ENCODE measurements at regions not wholly inside any gene's neighbourhood (a gene's known extent, or its start where the extent isn't known, plus 50 kb on each side); places are given as distances from the start of the nearest gene placed in this dataset.
"Not testable (repeated sequence)": the region's sequence is repeated elsewhere in the genome, so short reads cannot be mapped to it uniquely, and the experiment has no call there.

- no peak for DNase-seq (ENCODE audit: low read depth)
Measured at GRCh38 chr16:87028481-87029320, 288.5 kb downstream of the C16orf95 start.

GRCh38 chr16:87032554-87032953, 284.6 kb downstream of the C16orf95 start:
- no peak for DNase-seq (ENCODE audit: low read depth)

GRCh38 chr16:87033021-87033471, 284.1 kb downstream of the C16orf95 start:
- no peak for DNase-seq (ENCODE audit: low read depth)

- DNase-seq (ENCODE audit: low read depth): no peak
Measured at GRCh38 chr16:87033541-87034300, 283.5 kb downstream of the C16orf95 start.

- no peak for DNase-seq (ENCODE audit: low read depth)
Measured at GRCh38 chr16:87034317-87034716, 282.9 kb downstream of the C16orf95 start.

GRCh38 chr16:87035053-87035452, 282.1 kb downstream of the C16orf95 start:
- DNase-seq (ENCODE audit: low read depth): no peak

- no peak for DNase-seq (ENCODE audit: low read depth)
Measured at GRCh38 chr16:87037012-87037411, 280.2 kb downstream of the C16orf95 start.

GRCh38 chr16:87038528-87038927, 278.7 kb downstream of the C16orf95 start:
- not testable (repeated sequence) for DNase-seq (ENCODE audit: low read depth)

GRCh38 chr16:87040169-87041117, 276.7 kb downstream of the C16orf95 start:
- no peak for DNase-seq (ENCODE audit: low read depth)

GRCh38 chr16:87041286-87041685, 275.9 kb downstream of the C16orf95 start:
- DNase-seq (ENCODE audit: low read depth): peak; percentile 21

GRCh38 chr16:87042551-87043230, 274.5 kb downstream of the C16orf95 start:
- no peak for DNase-seq (ENCODE audit: low read depth)

GRCh38 chr16:87043231-87044031, 273.8 kb downstream of the C16orf95 start:
- DNase-seq (ENCODE audit: low read depth): no peak

GRCh38 chr16:87044032-87044382, 273.2 kb downstream of the C16orf95 start:
- no peak for DNase-seq (ENCODE audit: low read depth)

- DNase-seq (ENCODE audit: low read depth): no peak
Measured at GRCh38 chr16:87044829-87045228, 272.4 kb downstream of the C16orf95 start.

GRCh38 chr16:87045466-87046216, 271.6 kb downstream of the C16orf95 start:
- no peak for DNase-seq (ENCODE audit: low read depth)

- no peak for DNase-seq (ENCODE audit: low read depth)
Measured at GRCh38 chr16:87046235-87046634, 271.0 kb downstream of the C16orf95 start.

GRCh38 chr16:87047221-87048037, 269.8 kb downstream of the C16orf95 start:
- peak; percentile 26 for DNase-seq (ENCODE audit: low read depth)

GRCh38 chr16:87048038-87048729, 269.0 kb downstream of the C16orf95 start:
- no peak for DNase-seq (ENCODE audit: low read depth)
